ENCODE measurements at regions not wholly inside any gene's neighbourhood (a gene's known extent, or its start where the extent isn't known, plus 50 kb on each side); places are given as distances from the start of the nearest gene placed in this dataset.

DNA sequence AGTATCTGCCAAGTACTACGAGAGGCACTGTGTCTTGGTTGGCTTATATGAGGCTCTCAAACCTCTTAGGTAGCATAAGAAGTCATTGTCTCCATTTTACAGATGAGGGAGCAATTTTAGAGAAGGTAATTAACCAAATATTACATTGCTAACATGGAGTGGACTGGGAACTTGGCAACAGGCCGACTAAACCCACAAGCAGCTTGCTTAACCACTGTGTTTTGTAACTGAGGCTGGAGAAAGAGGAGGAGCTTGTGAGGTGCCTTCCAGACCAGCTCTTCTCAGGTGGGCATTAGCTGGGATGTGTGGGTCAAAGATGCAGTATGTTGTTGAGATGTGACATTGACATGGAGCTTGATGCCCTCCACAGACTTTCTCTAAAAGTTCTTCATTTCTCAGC, 835.6 kb upstream of the RBFOX1 start:
- H3K4me1 Mint-ChIP-seq = no peaks in the 10 kb centered on the region

GRCh38 chr16:6495486-6496210, 837.0 kb upstream of the RBFOX1 start:
- Mint-ChIP-seq H3K9me3 (peaks cover 0 to 6% of the 10 kb centered on the region in 2 donors), H3K4me3 (no peak overlapping the region), H3K27me3 (no peaks in the 10 kb centered on the region), H3K4me1 (no peaks in the 10 kb centered on the region), H3K27ac (no peak overlapping the region)
- no peak for DNase-seq
- ATAC-seq = no peak

More for the DNA sequence above, 835.6 kb upstream of the RBFOX1 start:
- DNase-seq (no peak), ATAC-seq (no peak)
- no peak overlapping the region for H3K27ac Mint-ChIP-seq
- H3K4me3 Mint-ChIP-seq = no peak overlapping the region
- H3K27me3 Mint-ChIP-seq = no peaks in the 10 kb centered on the region
- peaks cover 6 to 18% of the 10 kb centered on the region in 2 donors for H3K9me3 Mint-ChIP-seq

- H3K9me3 Mint-ChIP-seq = no peaks in the 10 kb centered on the region
- no peaks in the 10 kb centered on the region for H3K4me1 Mint-ChIP-seq
- H3K27ac Mint-ChIP-seq = no peak overlapping the region
- DNase-seq (no peak), ATAC-seq (no peak)
- H3K4me3 Mint-ChIP-seq = no peak overlapping the region
- H3K27me3 Mint-ChIP-seq = no peaks in the 10 kb centered on the region
Observed at GRCh38 chr16:6494716-6495115, 837.9 kb upstream of the RBFOX1 start.

GRCh38 chr16:6493555-6493954, 839.1 kb upstream of the RBFOX1 start:
- DNase-seq (no peak), ATAC-seq (no peak)
- no peaks in the 10 kb centered on the region for H3K4me1 Mint-ChIP-seq
- H3K9me3 Mint-ChIP-seq = no peaks in the 10 kb centered on the region
- H3K27me3 Mint-ChIP-seq = no peaks in the 10 kb centered on the region
- no peak overlapping the region for H3K27ac Mint-ChIP-seq
- H3K4me3 Mint-ChIP-seq = no peak overlapping the region

DNA sequence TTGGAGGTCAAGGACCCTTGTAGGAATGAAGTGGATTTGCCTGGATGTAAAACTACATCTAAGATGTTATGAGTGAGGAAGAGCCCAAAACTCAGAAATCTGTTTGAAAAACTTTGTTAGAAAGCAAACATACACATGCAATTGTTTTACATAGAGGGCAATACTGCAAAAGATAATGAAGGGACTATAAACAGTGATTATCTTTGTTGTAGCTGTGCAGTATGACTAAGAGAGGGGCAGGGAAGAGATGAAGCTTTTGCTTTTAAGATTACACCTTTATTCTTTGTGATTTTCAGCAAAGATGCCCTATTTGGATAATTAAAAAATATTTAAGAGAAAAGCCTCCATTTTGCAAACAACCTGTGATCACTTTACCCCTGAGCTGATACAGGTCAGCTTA, 839.9 kb upstream of the RBFOX1 start:
- ATAC-seq (no peak), DNase-seq (no peak)
- Mint-ChIP-seq H3K27ac (no peak overlapping the region), H3K9me3 (peaks cover 0 to 7% of the 10 kb centered on the region in 2 donors), H3K4me1 (no peaks in the 10 kb centered on the region), H3K27me3 (no peaks in the 10 kb centered on the region), H3K4me3 (no peak overlapping the region)

DNA sequence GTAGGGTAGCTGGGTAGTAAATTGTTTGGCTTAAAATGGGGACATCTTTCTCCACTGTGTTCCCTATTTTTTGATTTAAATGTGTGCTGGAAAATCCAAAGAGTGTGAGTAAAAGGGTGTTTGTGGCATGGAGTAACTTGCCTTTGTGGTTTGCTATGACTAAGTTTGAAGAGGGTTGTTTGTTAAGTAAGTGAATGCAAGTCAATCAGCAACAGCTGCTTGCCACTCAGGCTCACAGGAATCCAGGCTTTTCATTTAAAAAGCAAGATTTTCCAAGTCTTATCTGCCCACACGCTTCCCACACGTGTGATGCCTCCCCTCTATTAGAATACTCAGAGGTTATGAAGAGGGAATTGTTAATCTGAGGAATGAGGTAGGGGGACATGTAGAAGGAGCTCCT, 847.7 kb upstream of the RBFOX1 start:
- H3K9me3 Mint-ChIP-seq = peaks cover 0 to 21% of the 10 kb centered on the region in 2 donors
- DNase-seq (no peak), ATAC-seq (no peak)
- H3K27me3 Mint-ChIP-seq = peaks cover 33% of the 10 kb centered on the region
- no peak overlapping the region for H3K4me3 Mint-ChIP-seq
- no peaks in the 10 kb centered on the region for H3K4me1 Mint-ChIP-seq
- H3K27ac Mint-ChIP-seq = no peak overlapping the region

DNA sequence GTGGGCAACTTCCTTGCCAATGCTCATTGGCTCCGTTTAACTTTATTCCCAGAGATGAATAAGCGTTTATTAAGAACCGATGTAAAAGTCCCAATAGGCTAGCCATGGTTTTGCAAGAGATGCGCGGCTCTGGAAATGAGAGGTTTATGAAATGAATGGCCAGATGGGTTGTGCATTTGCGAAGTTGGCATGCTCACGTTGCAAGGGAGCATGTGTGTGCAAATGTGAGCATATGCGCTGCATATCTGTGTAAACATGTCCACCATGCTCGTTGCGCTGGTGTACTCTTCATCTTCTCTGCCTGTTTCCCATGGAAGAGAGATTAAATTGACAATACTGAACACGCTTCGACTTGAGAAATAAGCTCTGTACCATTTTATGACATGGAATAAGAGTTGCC, 848.6 kb upstream of the RBFOX1 start:
- Mint-ChIP-seq H3K4me1 (no peaks in the 10 kb centered on the region), H3K4me3 (no peak overlapping the region), H3K9me3 (peaks cover 2 to 22% of the 10 kb centered on the region in 2 donors), H3K27me3 (peaks cover 33% of the 10 kb centered on the region), H3K27ac (no peak overlapping the region)
- ATAC-seq (no peak), DNase-seq (no peak)

DNA sequence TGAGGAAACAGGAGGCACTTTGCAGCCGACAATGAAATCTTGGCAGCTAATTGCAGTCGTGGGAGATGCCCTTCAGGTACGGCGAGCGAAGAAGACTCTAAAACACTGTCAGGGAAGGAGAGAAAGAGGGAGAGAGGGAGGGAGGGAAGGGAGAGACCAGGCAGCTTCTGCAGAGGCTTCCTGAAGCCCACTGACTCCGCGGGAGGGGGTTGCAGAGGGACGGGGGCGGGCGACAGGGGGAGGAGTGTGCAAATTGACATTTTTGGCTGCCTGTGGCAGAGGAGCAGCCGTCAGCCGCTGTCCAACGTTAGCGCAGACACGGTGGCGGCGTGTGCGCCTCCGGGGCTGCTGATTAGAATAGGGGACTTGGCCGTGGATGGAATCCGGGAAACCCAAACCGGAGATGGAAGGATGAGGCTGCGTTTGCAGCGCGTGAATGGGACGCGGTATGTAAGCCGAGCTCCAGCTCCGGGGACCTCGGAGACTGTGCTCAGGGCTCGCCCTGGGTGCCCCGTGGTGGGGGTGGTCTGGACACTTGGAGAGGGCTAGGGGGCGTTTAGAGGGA, 849.1 kb upstream of the RBFOX1 start:
- peaks cover 4 to 28% of the 10 kb centered on the region in 2 donors for H3K9me3 Mint-ChIP-seq
- H3K4me3 Mint-ChIP-seq = no peak overlapping the region

DNA sequence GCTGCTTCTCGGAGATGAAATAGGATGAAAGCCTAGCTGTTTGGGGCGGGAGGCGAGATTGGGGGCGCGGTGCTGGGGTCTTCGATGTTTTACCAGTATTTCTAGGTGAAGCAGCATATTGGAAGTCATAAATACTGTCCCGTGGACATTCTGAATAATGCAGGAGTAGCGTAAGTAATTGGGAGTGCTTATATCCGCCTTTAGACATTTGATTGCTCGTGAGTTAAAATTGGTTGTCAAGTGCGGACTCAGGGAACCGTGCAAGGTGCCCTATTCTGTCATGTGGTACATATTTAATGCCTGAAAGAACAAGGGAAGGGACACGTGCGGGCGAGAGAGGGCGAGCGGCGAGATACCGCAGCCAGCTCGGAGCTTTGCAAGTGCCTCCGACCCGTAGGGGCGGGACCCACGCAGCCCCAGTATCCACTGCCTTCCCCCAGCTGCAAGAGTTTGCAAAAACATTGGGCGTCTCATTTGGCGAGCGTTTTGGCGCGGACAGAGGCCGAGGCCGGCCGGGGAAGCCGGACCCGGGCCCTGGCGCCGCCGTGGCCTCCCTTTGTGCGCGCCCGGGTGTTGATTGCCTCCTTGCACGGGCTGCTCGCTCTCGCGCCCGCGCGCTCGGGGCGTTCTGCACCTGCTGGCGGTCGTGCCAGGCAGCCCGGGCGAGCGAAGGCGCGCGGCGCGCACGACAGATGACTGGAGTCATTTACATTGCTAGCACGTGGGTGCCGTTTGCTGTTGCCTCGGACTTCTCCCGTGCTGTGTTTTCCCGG, 849.8 kb upstream of the RBFOX1 start:
- DNase-seq (no peak), ATAC-seq (no peak)
- Mint-ChIP-seq H3K4me3 (no peak overlapping the region), H3K4me1 (no peaks in the 10 kb centered on the region), H3K27me3 (peaks cover 33% of the 10 kb centered on the region), H3K27ac (no peak overlapping the region), H3K9me3 (peaks cover 4 to 25% of the 10 kb centered on the region in 2 donors)

More for the DNA sequence above, 849.1 kb upstream of the RBFOX1 start:
- ATAC-seq (no peak), DNase-seq (no peak)
- peaks cover 33% of the 10 kb centered on the region for H3K27me3 Mint-ChIP-seq
- no peaks in the 10 kb centered on the region for H3K4me1 Mint-ChIP-seq
- H3K27ac Mint-ChIP-seq = no peak overlapping the region

- Mint-ChIP-seq H3K4me1 (no peaks in the 10 kb centered on the region), H3K27ac (no peak overlapping the region), H3K27me3 (peaks cover 33% of the 10 kb centered on the region), H3K9me3 (peaks cover 4 to 24% of the 10 kb centered on the region in 2 donors), H3K4me3 (no peak overlapping the region)
- ATAC-seq (no peak), DNase-seq (no peak)
Observed at GRCh38 chr16:6481894-6482293, 850.8 kb upstream of the RBFOX1 start.

DNA sequence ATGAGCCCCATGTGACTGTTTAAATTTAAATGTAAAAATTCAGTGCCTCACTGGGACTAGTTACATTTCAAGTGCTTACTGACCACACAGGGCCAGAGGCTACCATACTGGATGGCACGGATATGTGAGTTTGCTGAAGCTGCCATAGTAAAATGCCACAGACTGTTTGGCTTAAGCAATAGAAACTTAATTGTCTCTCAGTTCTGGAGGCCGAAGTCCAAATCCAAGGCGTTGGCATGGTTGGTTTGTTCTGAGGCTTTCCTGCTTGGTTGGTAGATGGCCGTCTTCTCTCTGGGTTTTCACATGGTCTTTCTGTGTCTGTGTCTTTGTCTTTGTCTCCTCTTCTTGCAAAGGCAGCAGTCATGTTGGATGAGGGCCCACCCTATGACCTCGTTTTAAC, 878.9 kb upstream of the RBFOX1 start:
- Mint-ChIP-seq H3K4me3 (no peak overlapping the region), H3K4me1 (no peaks in the 10 kb centered on the region), H3K27ac (no peak overlapping the region), H3K27me3 (no peaks in the 10 kb centered on the region), H3K9me3 (peaks cover 14 to 25% of the 10 kb centered on the region in 2 donors)
- DNase-seq (no peak), ATAC-seq (no peak)

DNA sequence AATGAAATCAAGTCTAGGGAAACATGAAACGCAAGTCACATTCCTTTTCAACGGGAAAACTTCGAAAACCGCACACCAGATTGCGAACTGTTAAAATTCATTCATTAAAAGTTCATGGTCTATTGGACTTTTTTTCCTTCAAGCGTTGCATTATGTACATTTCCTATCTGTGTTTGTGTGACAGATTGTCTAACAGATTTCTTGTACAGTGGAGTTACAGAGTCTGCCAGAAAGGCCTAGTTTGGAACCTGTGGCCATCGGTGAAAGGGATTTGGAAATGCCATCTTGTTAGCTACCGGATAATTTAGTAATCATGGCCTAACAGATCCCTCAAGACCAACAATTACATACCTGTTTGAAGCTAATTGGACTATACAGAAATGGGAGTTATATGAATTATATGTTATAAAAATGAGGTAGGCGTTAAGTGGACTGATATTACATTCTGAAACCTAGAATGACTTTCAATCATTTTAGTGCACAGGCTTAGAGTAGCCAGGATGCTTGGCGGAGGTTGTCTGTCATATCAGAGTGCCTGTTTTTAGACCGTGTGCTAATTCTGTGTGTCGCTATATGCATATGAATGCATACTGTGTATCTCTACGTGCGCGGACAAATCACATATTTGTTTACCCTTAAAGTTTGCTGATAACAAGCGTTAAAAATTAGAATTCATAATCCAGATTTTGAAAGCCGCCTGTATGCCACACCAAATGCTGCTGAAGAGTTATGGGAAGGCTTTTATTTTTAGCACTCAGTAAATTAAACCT, 885.4 kb upstream of the RBFOX1 start:
- no peaks in the 10 kb centered on the region for H3K4me1 Mint-ChIP-seq
- H3K4me3 Mint-ChIP-seq = no peak overlapping the region
- no peaks in the 10 kb centered on the region for H3K27me3 Mint-ChIP-seq
- H3K27ac Mint-ChIP-seq = no peak overlapping the region
- peaks cover 14 to 18% of the 10 kb centered on the region in 2 donors for H3K9me3 Mint-ChIP-seq
- DNase-seq = no peak
- ATAC-seq = no peak

- ATAC-seq (no peak), DNase-seq (no peak)
- Mint-ChIP-seq H3K4me1 (no peaks in the 10 kb centered on the region), H3K4me3 (no peak overlapping the region), H3K27me3 (no peaks in the 10 kb centered on the region), H3K27ac (no peak overlapping the region), H3K9me3 (peaks cover 10 to 11% of the 10 kb centered on the region in 2 donors)
Observed at GRCh38 chr16:6446370-6446769, 886.3 kb upstream of the RBFOX1 start.

GRCh38 chr16:6439129-6439528, 893.5 kb upstream of the RBFOX1 start:
- Mint-ChIP-seq H3K4me3 (no peak overlapping the region), H3K27ac (no peak overlapping the region), H3K9me3 (peaks cover 0 to 16% of the 10 kb centered on the region in 2 donors), H3K4me1 (no peaks in the 10 kb centered on the region), H3K27me3 (no peaks in the 10 kb centered on the region)
- no peak for ATAC-seq
- DNase-seq = no peak

DNA sequence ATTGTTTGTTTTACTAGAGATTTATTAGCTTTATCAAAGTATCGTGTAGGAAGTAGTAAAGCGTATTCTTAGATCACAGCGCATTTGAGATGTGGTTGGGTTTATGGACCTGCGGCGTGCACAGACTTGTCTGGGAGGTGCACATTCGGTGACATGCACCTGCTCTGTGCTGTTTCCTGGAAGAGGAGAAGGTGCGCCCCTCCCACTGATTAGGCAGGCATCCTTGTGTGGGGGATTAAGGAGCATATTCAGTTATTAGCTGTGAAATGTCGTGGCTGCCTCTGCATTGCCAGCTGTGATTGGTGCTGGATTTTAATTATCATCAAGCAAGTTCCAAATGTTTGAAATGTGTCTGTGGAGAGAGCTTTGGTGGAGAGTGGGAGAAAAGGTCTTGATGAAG, 903.8 kb upstream of the RBFOX1 start:
- Mint-ChIP-seq H3K9me3 (peaks cover 16% of the 10 kb centered on the region in 2 donors), H3K4me1 (no peaks in the 10 kb centered on the region), H3K4me3 (no peak overlapping the region), H3K27me3 (no peaks in the 10 kb centered on the region), H3K27ac (no peak overlapping the region)
- ATAC-seq (no peak), DNase-seq (no peak)
